Sigmoid colon (tissue), 6 donors: ENCODE measurements at regions not wholly inside any gene's neighbourhood (a gene's known extent, or its start where the extent isn't known, plus 50 kb on each side); places are given as distances from the start of the nearest gene placed in this dataset.

Source experiments
- DNase-seq: peaks from one replicate; pipeline ENCODE4 v3.0.0-alpha.2; 2019
- H3K27ac ChIP-seq, 4 donors: fragments of 200-600 bp; sonication (generic); one replicate each; pipeline ENCODE4 v1.5.1; 2016 to 2019; ENCODE audit warnings: mild to moderate bottlenecking in 1 of 4
- H3K27me3 ChIP-seq, 3 donors: fragments of 200-600 bp; sonication (generic); one replicate each; pipeline ENCODE4 v1.5.1; 2019; ENCODE audit warnings: mild to moderate bottlenecking in 1 of 3
- H3K36me3 ChIP-seq, 4 donors: fragments of 200-600 bp; sonication (generic); one replicate each; pipeline ENCODE4 v1.5.1; 2016 to 2019
- H3K4me1 ChIP-seq, 4 donors: fragments of 200-600 bp; sonication (generic); one replicate each; pipeline ENCODE4 v1.5.1; 2017 to 2019
- H3K4me3 ChIP-seq, 4 donors: fragments of 200-600 bp; sonication (generic); one replicate each; pipeline ENCODE4 v1.5.1; 2017 to 2019; ENCODE audit warnings: mild to moderate bottlenecking in 2 of 4, moderate library complexity in 1 of 4
- H3K9me3 ChIP-seq, 4 donors: fragments of 200-600 bp in 3 of 4; sonication (generic) in 3 of 4; one replicate each; pipeline versions ENCODE4 v1.5.1 to v1.6.1; 2013 to 2019
- EP300 ChIP-seq, 4 donors: sonication (generic); formaldehyde crosslinking; IDR thresholded peaks; one replicate each; pipeline ENCODE4 v1.6.1; 2017; ENCODE audit warnings: antibody characterized with exemption in 4 of 4
- POLR2A ChIP-seq, 2 donors: fragments of 450-650 bp; IDR thresholded peaks; one replicate each; pipeline ENCODE4 v1.6.1; 2016; ENCODE audit warnings: antibody characterized with exemption in 2 of 2, mild to moderate bottlenecking in 2 of 2, moderate library complexity in 2 of 2
- POLR2AphosphoS5 ChIP-seq, 4 donors: sonication (generic); formaldehyde crosslinking; IDR thresholded peaks; one replicate each; pipeline ENCODE4 v1.6.1; 2017; ENCODE audit warnings: antibody characterized with exemption in 4 of 4
- WGBS, 2 donors: extraction: QIAGEN DNeasy Blood & Tissue Kit; methylation state at CpG; one replicate each; pipeline ENCODE4 v1.1.7; 2013; 5-methylcytosine and 5-hydroxymethylcytosine counted together
- intact Hi-C: fragments of 100-400 bp; cut with DNase I; formaldehyde crosslinking; loops from one replicate; pipeline ENCODE4 v1.15.1; 2023
- TF ChIP-seq, protein P1 (sequence below), 4 experiments: fragments of 450-650 bp in 3 of 4; fragments of 200-600 bp in 1 of 4; IDR thresholded peaks; one replicate each; pipeline ENCODE4 v1.5.1; 2016 to 2019; ENCODE audit warnings: antibody characterized with exemption in 4 of 4, mild to moderate bottlenecking in 3 of 4, moderate library complexity in 2 of 4
- donor health status: healthy with polysubstance abuse.
- donor health status: healthy.

DNA sequence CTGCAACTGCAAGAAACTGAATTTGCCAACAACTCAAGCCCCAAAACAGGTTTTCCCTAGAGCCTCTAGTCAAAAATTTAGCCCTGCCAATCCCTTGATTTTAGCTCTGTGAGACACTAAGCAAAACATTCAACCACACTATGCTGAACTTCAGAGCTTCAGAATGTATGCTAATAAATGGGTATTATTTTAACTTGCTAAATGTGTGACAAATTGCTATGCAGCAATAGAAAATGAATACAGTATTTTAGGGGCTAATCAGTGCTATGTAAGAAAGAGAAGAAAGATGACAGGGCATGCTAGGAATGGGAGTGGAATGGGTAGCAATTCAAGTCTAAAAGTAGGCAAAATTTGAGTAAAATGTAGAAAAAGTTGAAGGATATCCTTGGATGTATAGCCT lies 223.9 kb upstream of the NOL4 start:
- H3K4me1 ChIP-seq: no peaks in the 10 kb centered on the region
- intact Hi-C loops: no loop called here
- H3K4me3 ChIP-seq: no peak overlapping the region

DNA sequence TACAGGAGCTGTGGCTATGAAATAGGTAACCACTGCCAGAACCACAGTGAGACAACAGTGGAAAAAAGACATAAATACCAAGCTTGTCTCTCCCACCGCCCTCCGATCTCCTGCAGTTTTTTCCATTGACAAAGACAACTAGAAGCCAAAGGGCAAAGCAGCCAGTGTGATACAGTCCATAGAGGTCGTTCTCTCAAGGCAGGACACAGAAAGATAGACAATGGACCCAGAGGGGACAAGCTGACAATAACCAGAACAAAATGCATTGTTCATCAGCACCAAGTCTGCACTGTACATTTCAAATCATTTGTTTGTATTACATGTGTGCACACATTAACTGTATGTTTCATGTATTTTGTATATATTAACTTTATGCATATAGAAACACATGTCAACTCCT lies 233.0 kb upstream of the NOL4 start:
- TF ChIP-seq, protein P1, sequence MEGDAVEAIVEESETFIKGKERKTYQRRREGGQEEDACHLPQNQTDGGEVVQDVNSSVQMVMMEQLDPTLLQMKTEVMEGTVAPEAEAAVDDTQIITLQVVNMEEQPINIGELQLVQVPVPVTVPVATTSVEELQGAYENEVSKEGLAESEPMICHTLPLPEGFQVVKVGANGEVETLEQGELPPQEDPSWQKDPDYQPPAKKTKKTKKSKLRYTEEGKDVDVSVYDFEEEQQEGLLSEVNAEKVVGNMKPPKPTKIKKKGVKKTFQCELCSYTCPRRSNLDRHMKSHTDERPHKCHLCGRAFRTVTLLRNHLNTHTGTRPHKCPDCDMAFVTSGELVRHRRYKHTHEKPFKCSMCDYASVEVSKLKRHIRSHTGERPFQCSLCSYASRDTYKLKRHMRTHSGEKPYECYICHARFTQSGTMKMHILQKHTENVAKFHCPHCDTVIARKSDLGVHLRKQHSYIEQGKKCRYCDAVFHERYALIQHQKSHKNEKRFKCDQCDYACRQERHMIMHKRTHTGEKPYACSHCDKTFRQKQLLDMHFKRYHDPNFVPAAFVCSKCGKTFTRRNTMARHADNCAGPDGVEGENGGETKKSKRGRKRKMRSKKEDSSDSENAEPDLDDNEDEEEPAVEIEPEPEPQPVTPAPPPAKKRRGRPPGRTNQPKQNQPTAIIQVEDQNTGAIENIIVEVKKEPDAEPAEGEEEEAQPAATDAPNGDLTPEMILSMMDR (IDR thresholded peaks at IDR 0.05): no peak
- TF ChIP-seq EP300 (IDR thresholded peaks at IDR 0.05) (no peak), POLR2A (IDR thresholded peaks at IDR 0.05) (no peak), POLR2AphosphoS5 (IDR thresholded peaks at IDR 0.05) (no peak)
- 77 to 82% methylated on average over 3 of the region's 3 CpGs for WGBS, 2 donors
- Histone ChIP-seq H3K27ac (no peak overlapping the region), H3K36me3 (no peaks in the 10 kb centered on the region), H3K4me3 (no peak overlapping the region), H3K4me1 (no peaks in the 10 kb centered on the region), H3K9me3 (no peaks in the 10 kb centered on the region), H3K27me3 (no peaks in the 10 kb centered on the region)
- intact Hi-C loops: no loop called here
- no peak for DNase-seq

More for the DNA sequence above, 223.9 kb upstream of the NOL4 start:
- H3K27ac ChIP-seq: no peak overlapping the region
- no peaks in the 10 kb centered on the region for H3K36me3 ChIP-seq
- DNase-seq: no peak
- no peaks in the 10 kb centered on the region for H3K27me3 ChIP-seq
- no peaks in the 10 kb centered on the region for H3K9me3 ChIP-seq
- no peak for TF ChIP-seq POLR2A (IDR thresholded peaks at IDR 0.05)
- TF ChIP-seq, protein P1 (IDR thresholded peaks at IDR 0.05): no peak
- TF ChIP-seq EP300 (IDR thresholded peaks at IDR 0.05): no peak
- TF ChIP-seq POLR2AphosphoS5 (IDR thresholded peaks at IDR 0.05): no peak

DNA sequence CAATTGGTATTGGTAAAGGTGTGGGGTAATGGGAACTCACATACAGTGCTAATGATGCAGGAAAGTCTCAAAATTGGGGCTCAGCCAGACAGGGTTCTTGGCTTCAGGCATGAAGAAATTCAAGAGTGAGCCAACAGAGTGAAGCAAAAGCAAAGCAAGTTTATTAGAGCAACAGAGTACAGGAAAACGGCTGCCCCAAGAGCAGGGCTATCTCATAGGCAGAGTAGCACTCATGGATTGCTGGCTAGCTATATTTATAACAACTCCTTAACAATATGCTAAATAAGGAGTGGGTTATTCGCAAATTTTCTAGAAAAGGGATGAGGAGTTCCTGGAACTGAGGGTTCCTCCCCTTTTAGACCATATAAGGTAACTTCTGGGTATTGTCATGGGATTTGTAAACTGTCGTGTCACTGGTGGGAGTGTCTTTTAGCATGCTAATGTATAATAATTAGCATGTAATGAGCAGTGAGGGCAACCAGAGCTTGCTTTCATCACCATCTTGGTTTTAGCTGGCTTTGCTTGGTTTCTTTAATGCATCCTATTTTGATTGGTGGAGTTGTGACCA lies 233.8 kb upstream of the NOL4 start:
- H3K9me3 ChIP-seq: no peaks in the 10 kb centered on the region

DNA sequence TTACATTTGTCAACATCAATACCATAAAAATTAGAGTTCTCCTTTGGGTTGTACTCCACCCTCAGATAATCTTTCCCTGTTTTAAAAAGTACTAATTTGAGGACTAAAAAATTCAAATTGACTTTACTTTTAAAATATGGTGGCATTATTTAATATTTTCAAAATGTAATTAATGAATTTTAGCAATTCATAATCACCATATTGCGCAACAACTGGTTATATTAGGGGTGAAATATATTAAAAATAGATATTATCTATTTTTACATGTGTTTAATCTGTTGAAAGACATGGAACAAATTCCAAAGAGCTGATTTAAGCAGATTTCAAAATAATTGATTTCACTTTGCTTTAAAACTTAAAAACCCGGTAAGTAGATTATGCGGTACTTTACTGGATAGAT lies 236.6 kb upstream of the NOL4 start:
- no peak overlapping the region for H3K4me3 ChIP-seq
- WGBS, 2 donors: 90 to 91% methylated on average over 3 of the region's 3 CpGs
- no peaks in the 10 kb centered on the region for H3K27me3 ChIP-seq
- intact Hi-C loops: no loop called here
- TF ChIP-seq POLR2AphosphoS5 (IDR thresholded peaks at IDR 0.05): no peak
- TF ChIP-seq, protein P1 (IDR thresholded peaks at IDR 0.05): no peak
- no peak for TF ChIP-seq EP300 (IDR thresholded peaks at IDR 0.05)
- no peak for TF ChIP-seq POLR2A (IDR thresholded peaks at IDR 0.05)
- no peaks in the 10 kb centered on the region for H3K9me3 ChIP-seq
- H3K4me1 ChIP-seq: no peaks in the 10 kb centered on the region
- no peak overlapping the region for H3K27ac ChIP-seq
- no peak for DNase-seq
- H3K36me3 ChIP-seq: no peaks in the 10 kb centered on the region

More for the DNA sequence above, 233.8 kb upstream of the NOL4 start:
- Histone ChIP-seq H3K27me3 (no peaks in the 10 kb centered on the region), H3K4me1 (no peaks in the 10 kb centered on the region), H3K27ac (no peak overlapping the region), H3K36me3 (no peaks in the 10 kb centered on the region), H3K4me3 (no peak overlapping the region)
- no peak for TF ChIP-seq POLR2AphosphoS5 (IDR thresholded peaks at IDR 0.05)
- TF ChIP-seq, protein P1 (IDR thresholded peaks at IDR 0.05): no peak
- no peak for TF ChIP-seq POLR2A (IDR thresholded peaks at IDR 0.05)
- no peak for TF ChIP-seq EP300 (IDR thresholded peaks at IDR 0.05)
- 75 to 84% methylated on average over 3 of the region's 3 CpGs for WGBS, 2 donors
- no peak for DNase-seq
- intact Hi-C loops: no loop called here

DNA sequence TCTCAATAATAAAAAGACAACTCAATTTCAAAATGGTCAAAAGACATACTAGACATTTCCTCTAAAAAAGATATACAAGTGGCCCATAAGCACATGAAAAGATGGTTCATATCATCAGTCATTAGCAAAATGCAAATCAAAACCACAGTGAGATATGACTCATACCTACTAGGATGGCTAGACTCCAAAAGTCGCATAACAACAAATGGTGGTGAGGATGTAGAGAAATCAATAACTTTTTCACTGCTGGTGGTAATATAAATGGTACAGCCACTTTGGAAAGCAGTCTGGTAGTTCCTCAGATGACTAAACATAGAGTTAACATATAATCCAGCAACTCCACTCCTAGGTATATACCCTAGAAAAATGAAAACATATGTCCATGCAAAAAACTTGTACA lies 242.3 kb upstream of the NOL4 start:
- Histone ChIP-seq H3K36me3 (no peaks in the 10 kb centered on the region), H3K27ac (no peak overlapping the region), H3K4me1 (no peaks in the 10 kb centered on the region), H3K27me3 (no peaks in the 10 kb centered on the region), H3K4me3 (no peak overlapping the region), H3K9me3 (no peaks in the 10 kb centered on the region)
- no peak for DNase-seq
- intact Hi-C loops: no loop called here
- TF ChIP-seq, protein P1 (IDR thresholded peaks at IDR 0.05): no peak
- TF ChIP-seq EP300 (IDR thresholded peaks at IDR 0.05) (no peak), POLR2A (IDR thresholded peaks at IDR 0.05) (no peak), POLR2AphosphoS5 (IDR thresholded peaks at IDR 0.05) (no peak)
- WGBS, 2 donors: 45 to 85% methylated on average over 1 of the region's 1 CpG
